GM23248 (cell line): ENCODE measurements at regions not wholly inside any gene's neighbourhood (a gene's known extent, or its start where the extent isn't known, plus 50 kb on each side); places are given as distances from the start of the nearest gene placed in this dataset.
"Not testable (repeated sequence)": the region's sequence is repeated elsewhere in the genome, so short reads cannot be mapped to it uniquely, and the experiment has no call there.

Experiments used
- DNase-seq: peaks from one replicate; pipeline ENCODE4 v3.0.0-alpha.2; 2015
- H2AFZ ChIP-seq: fragments of 200-600 bp; sonication (generic); 2 replicates; pipeline ENCODE4 v1.6.1; 2016; ENCODE audit warnings: antibody characterized with exemption
- H3F3A ChIP-seq: fragments of 200-600 bp; sonication (generic); 2 replicates; pipeline ENCODE4 v1.6.1; 2016; ENCODE audit warnings: mild to moderate bottlenecking, antibody characterized with exemption, mixed run types; ENCODE audit not compliant: insufficient read depth
- H3K27ac ChIP-seq: fragments of 200-600 bp; sonication (generic); 2 replicates; pipeline ENCODE4 v1.5.1; 2016; ENCODE audit warnings: mild to moderate bottlenecking
- H3K27me3 ChIP-seq: fragments of 200-600 bp; sonication (generic); replicated peaks from 2 replicates; pipeline ENCODE4 v1.6.1; 2016; ENCODE audit warnings: mild to moderate bottlenecking; ENCODE audit not compliant: insufficient read depth
- H3K36me3 ChIP-seq: fragments of 200-600 bp; sonication (generic); 2 replicates; pipeline ENCODE4 v1.6.1; 2016; ENCODE audit warnings: low read depth, mild to moderate bottlenecking
- H3K4me1 ChIP-seq: fragments of 200-600 bp; sonication (generic); 2 replicates; pipeline ENCODE4 v1.6.1; 2016; ENCODE audit warnings: mild to moderate bottlenecking; ENCODE audit not compliant: insufficient read depth
- H3K4me2 ChIP-seq: fragments of 200-600 bp; sonication (generic); one replicate; pipeline ENCODE4 v1.6.1; 2016; ENCODE audit warnings: mild to moderate bottlenecking; ENCODE audit not compliant: unreplicated experiment
- H3K4me3 ChIP-seq: fragments of 200-600 bp; sonication (generic); 2 replicates; pipeline ENCODE4 v1.5.1; 2016; ENCODE audit warnings: mild to moderate bottlenecking
- H3K79me2 ChIP-seq: fragments of 200-600 bp; sonication (generic); 2 replicates; pipeline ENCODE4 v1.6.1; 2016; ENCODE audit warnings: mild to moderate bottlenecking; ENCODE audit not compliant: insufficient read depth
- H3K9ac ChIP-seq: fragments of 200-600 bp; sonication (generic); 2 replicates; pipeline ENCODE4 v1.6.1; 2016; ENCODE audit warnings: mild to moderate bottlenecking
- H3K9me2 ChIP-seq: fragments of 200-600 bp; sonication (generic); 2 replicates; pipeline ENCODE4 v1.6.1; 2016; ENCODE audit warnings: mixed run types, mild to moderate bottlenecking, moderate library complexity; ENCODE audit not compliant: insufficient read depth
- H3K9me3 ChIP-seq: fragments of 200-600 bp; sonication (generic); one replicate; pipeline ENCODE4 v1.6.1; 2017; ENCODE audit warnings: low read depth
- H4K20me1 ChIP-seq: fragments of 200-600 bp; sonication (generic); 2 replicates; pipeline ENCODE4 v1.6.0; 2016; ENCODE audit not compliant: insufficient read depth
- EZH2 ChIP-seq: fragments of 200-600 bp; sonication (generic); IDR thresholded peaks from 2 replicates; pipeline ENCODE4 v1.6.1; 2018; ENCODE audit warnings: antibody characterized with exemption, mild to moderate bottlenecking; ENCODE audit not compliant: insufficient read depth, poor library complexity, severe bottlenecking
- EZH2phosphoT487 ChIP-seq: fragments of 200-600 bp; sonication (generic); IDR thresholded peaks from 2 replicates; pipeline ENCODE4 v1.6.1; 2018; ENCODE audit warnings: antibody characterized with exemption, moderate library complexity, mild to moderate bottlenecking, low read depth; ENCODE audit not compliant: insufficient read depth
- WGBS, 2 experiments: methylation state at CpG; one replicate each; pipeline ENCODE4 v1.1.6; 2015 to 2017; ENCODE audit warnings: low lambda C conversion rate in 2 of 2, low coverage in 1 of 2; ENCODE audit errors: missing lambda C conversion rate in 2 of 2; 5-methylcytosine and 5-hydroxymethylcytosine counted together
- in situ Hi-C: fragments of 300-500 bp; cut with MboI; formaldehyde crosslinking; loops from 2 replicates; pipeline ENCODE4 v1.15.0; 2020

- Histone ChIP-seq H3F3A (peaks cover 20% of the 10 kb centered on the region), H3K4me3 (no peak overlapping the region), H3K27ac (no peak overlapping the region), H3K9me3 (no peaks in the 10 kb centered on the region), H3K4me2 (no peak overlapping the region), H3K9me2 (no peaks in the 10 kb centered on the region), H3K79me2 (peaks cover 62% of the 10 kb centered on the region), H3K27me3 (no peaks in the 10 kb centered on the region), H3K36me3 (0 out of 2 replicates have a peak, but pooled peaks cover 6% of the 10 kb centered on the region), H4K20me1 (no peaks in the 10 kb centered on the region), H3K4me1 (peaks cover 23% of the 10 kb centered on the region), H3K9ac (no peak overlapping the region), H2AFZ (no peak overlapping the region)
- DNase-seq: peak; percentile 23
- in situ Hi-C loops: no loop called here
- TF ChIP-seq EZH2phosphoT487: no peak
- no peak for TF ChIP-seq EZH2
- WGBS, 2 experiments: 91% methylated on average over 3 of the region's 3 CpGs
These were observed 144.1 kb upstream of the KCNJ18 start for GRCh38 chr17:21548236-21548635.

- in situ Hi-C loops: no loop called here
- Histone ChIP-seq H3K9me3 (no peaks in the 10 kb centered on the region), H3K4me2 (peak overlapping the region; percentile 93), H2AFZ (no peak overlapping the region), H3F3A (peaks cover 20% of the 10 kb centered on the region), H4K20me1 (no peaks in the 10 kb centered on the region), H3K4me1 (peaks cover 23% of the 10 kb centered on the region), H3K36me3 (0 out of 2 replicates have a peak, but pooled peaks cover 6% of the 10 kb centered on the region), H3K4me3 (peak overlapping the region; percentile 76), H3K9me2 (no peaks in the 10 kb centered on the region), H3K9ac (peak overlapping the region; percentile 89), H3K27ac (peak overlapping the region; percentile 86), H3K27me3 (no peaks in the 10 kb centered on the region), H3K79me2 (peaks cover 54% of the 10 kb centered on the region)
- WGBS, 2 experiments: 3 to 35% methylated on average over 1 of the region's 1 CpG
- DNase-seq: peak; percentile 78
- TF ChIP-seq EZH2phosphoT487 (no peak), EZH2 (no peak)
These were observed 143.1 kb upstream of the KCNJ18 start for GRCh38 chr17:21549107-21549687.

GRCh38 chr17:21550031-21550430 is 142.3 kb upstream of the KCNJ18 start:
- H3K4me1 ChIP-seq: peaks cover 23% of the 10 kb centered on the region
- H3K9me2 ChIP-seq, H4K20me1 ChIP-seq, H2AFZ ChIP-seq, H3K27me3 ChIP-seq, H3K36me3 ChIP-seq, H3K9me3 ChIP-seq: not testable (repeated sequence)
- in situ Hi-C loops: loop anchor here (25.0 kb wide), 2 partner anchors 88 to 187 kb away; no protein-coding TSS in a partner anchor
- H3K9ac ChIP-seq: peak overlapping the region; percentile 89
- H3F3A ChIP-seq: peaks cover 20% of the 10 kb centered on the region
- WGBS, 2 experiments: 17 to 27% methylated on average over 3 of the region's 3 CpGs
- H3K79me2 ChIP-seq: peaks cover 46% of the 10 kb centered on the region
- peak overlapping the region; percentile 86 for H3K27ac ChIP-seq
- peak; percentile 83 for DNase-seq
- H3K4me3 ChIP-seq: peak overlapping the region; percentile 76
- peak overlapping the region; percentile 93 for H3K4me2 ChIP-seq

- H3K36me3 ChIP-seq: 0 out of 2 replicates have a peak, but pooled peaks cover 4% of the 10 kb centered on the region
- peaks cover 20% of the 10 kb centered on the region for H3F3A ChIP-seq
- no peaks in the 10 kb centered on the region for H3K9me2 ChIP-seq
- H3K27me3 ChIP-seq: no peaks in the 10 kb centered on the region
- H3K9me3 ChIP-seq: no peaks in the 10 kb centered on the region
- H3K4me3 ChIP-seq: peak overlapping the region; percentile 76
- WGBS, 2 experiments: 1 to 2% methylated on average over 58 to 60 of the region's 75 CpGs
- H4K20me1 ChIP-seq: no peaks in the 10 kb centered on the region
- peak overlapping the region; percentile 69 for H2AFZ ChIP-seq
- H3K9ac ChIP-seq: peak overlapping the region; percentile 89
- TF ChIP-seq EZH2phosphoT487 (no peak), EZH2 (no peak)
- peak overlapping the region; percentile 86 for H3K27ac ChIP-seq
- peaks cover 23% of the 10 kb centered on the region for H3K4me1 ChIP-seq
- peaks cover 34% of the 10 kb centered on the region for H3K79me2 ChIP-seq
- H3K4me2 ChIP-seq: peak overlapping the region; percentile 93
- in situ Hi-C loops: loop anchor here (25.0 kb wide), 2 partner anchors 89 to 186 kb away; no protein-coding TSS in a partner anchor
- DNase-seq: peak; percentile 95
These were observed 141.0 kb upstream of the KCNJ18 start for GRCh38 chr17:21551081-21551881.

GRCh38 chr17:21558921-21559320 is 133.4 kb upstream of the KCNJ18 start:
- not testable (repeated sequence) for DNase-seq, H3K4me2 ChIP-seq, H4K20me1 ChIP-seq, H3K27me3 ChIP-seq, H3K79me2 ChIP-seq, H3K9me3 ChIP-seq, H3K9ac ChIP-seq, H3K27ac ChIP-seq, H2AFZ ChIP-seq, H3K36me3 ChIP-seq, H3K9me2 ChIP-seq, H3K4me1 ChIP-seq, H3K4me3 ChIP-seq, H3F3A ChIP-seq
- in situ Hi-C loops: loop anchor here (25.0 kb wide), 2 partner anchors 97 to 178 kb away; no protein-coding TSS in a partner anchor
- WGBS, 2 experiments: 88 to 89% methylated on average over 7 of the region's 7 CpGs
